H1 (cell line): ENCODE measurements at regions not wholly inside any gene's neighbourhood (a gene's known extent, or its start where the extent isn't known, plus 50 kb on each side); places are given as distances from the start of the nearest gene placed in this dataset.

Experiments used
- CTCF ChIA-PET: fragments of 300-600 bp; sonication (Branson Sonifier 250); formaldehyde crosslinking; loops from one replicate; lab custom pipeline; 2021; ENCODE audit not compliant: partially characterized antibody; lab: Charles Lee
- POLR2A ChIA-PET: fragments of 300-600 bp; sonication (Branson Sonifier 250); formaldehyde crosslinking; loops from one replicate; lab custom pipeline; 2021; ENCODE audit warnings: inconsistent platforms; ENCODE audit not compliant: partially characterized antibody; lab: Charles Lee
- DNase-seq, 2 experiments: peaks; one replicate each; pipeline versions ENCODE4 v3.0.0 to v3.0.0-alpha.2; 2010 to 2022; ENCODE audit warnings: low spot score in 2 of 2, low read depth in 1 of 2, mixed read lengths in 1 of 2
- FAIRE-seq: peaks from 2 replicates; lab custom pipeline; 2011; peaks lifted over from hg19 to GRCh38; lab: Jason Lieb, UNC
- H2AFZ ChIP-seq: 2 replicates; pipeline ENCODE4 v1.8.1; 2012; ENCODE audit warnings: low read length, inconsistent platforms
- H2AK5ac ChIP-seq: 2 replicates; pipeline ENCODE4 v1.6.1; 2013; ENCODE audit warnings: low read depth, low read length
- H2BK120ac ChIP-seq: replicated peaks from 2 replicates; pipeline ENCODE3; 2013; ENCODE audit warnings: low read depth, low read length, inconsistent platforms
- H2BK12ac ChIP-seq: 2 replicates; pipeline ENCODE4 v1.6.1; 2013; ENCODE audit warnings: low read depth, low read length
- H2BK15ac ChIP-seq: 2 replicates; pipeline ENCODE4 v1.6.1; 2013; ENCODE audit warnings: low read length
- H2BK20ac ChIP-seq: 2 replicates; pipeline ENCODE4 v1.6.1; 2013; ENCODE audit warnings: low read length
- H2BK5ac ChIP-seq: 2 replicates; pipeline ENCODE4 v1.6.1; 2013; ENCODE audit warnings: low read depth, low read length
- H3K14ac ChIP-seq: 2 replicates; pipeline ENCODE4 v1.6.1; 2013; ENCODE audit warnings: inconsistent platforms; ENCODE audit not compliant: insufficient read length
- H3K18ac ChIP-seq: 2 replicates; pipeline ENCODE4 v1.6.1; 2013; ENCODE audit warnings: low read length; ENCODE audit errors: extremely low read depth
- H3K23ac ChIP-seq: 2 replicates; pipeline ENCODE4 v1.6.1; 2013; ENCODE audit warnings: inconsistent platforms; ENCODE audit not compliant: insufficient read length
- H3K23me2 ChIP-seq: 2 replicates; pipeline ENCODE4 v1.6.1; 2013; ENCODE audit warnings: low read depth, low read length
- H3K27ac ChIP-seq: 2 replicates; pipeline ENCODE4 v1.6.1; 2011; ENCODE audit warnings: low read depth, low read length, inconsistent platforms
- H3K27me3 ChIP-seq, 4 experiments: replicated peaks in 1 of 4; 1 replicate in 1 of 4; 2 replicates in 3 of 4; pipeline versions ENCODE4 v1.6.1 to v1.8.1; 2011 to 2013; ENCODE audit warnings: low read length in 3 of 4, mild to moderate bottlenecking in 3 of 4, inconsistent platforms in 2 of 4, mixed read lengths in 2 of 4, moderate library complexity in 1 of 4; ENCODE audit not compliant: control insufficient read depth in 3 of 4, insufficient read depth in 3 of 4; ENCODE audit errors: extremely low read depth in 1 of 4
- H3K36me3 ChIP-seq, 4 experiments: 2 replicates each; pipeline versions ENCODE4 v1.6.1 to v1.8.1; 2011 to 2013; ENCODE audit warnings: mild to moderate bottlenecking in 4 of 4, low read length in 3 of 4, moderate library complexity in 2 of 4, control low read depth in 1 of 4, inconsistent platforms in 1 of 4; ENCODE audit not compliant: insufficient read depth in 4 of 4, control insufficient read depth in 2 of 4
- H3K4ac ChIP-seq: replicated peaks from 2 replicates; pipeline ENCODE3; 2013; ENCODE audit warnings: low read length, low read depth, mixed read lengths, inconsistent platforms; ENCODE audit not compliant: insufficient read length
- H3K4me1 ChIP-seq, 4 experiments: replicated peaks in 1 of 4; 1 replicate in 1 of 4; 2 replicates in 3 of 4; pipeline versions ENCODE4 v1.6.1 to v1.8.1; 2011 to 2013; ENCODE audit warnings: low read length in 3 of 4, inconsistent platforms in 2 of 4, mixed read lengths in 1 of 4; ENCODE audit not compliant: insufficient read depth in 4 of 4, control insufficient read depth in 3 of 4
- H3K4me2 ChIP-seq, 2 experiments: 2 replicates each; pipeline versions ENCODE4 v1.6.1 to v1.8.1; 2011 to 2013; ENCODE audit warnings: low read depth in 2 of 2, low read length in 2 of 2, control low read depth in 1 of 2, inconsistent platforms in 1 of 2, mild to moderate bottlenecking in 1 of 2; ENCODE audit not compliant: insufficient read depth in 1 of 2
- H3K4me3 ChIP-seq, 4 experiments: fragments of 200-600, 300-600 bp in 1 of 4; sonication (generic), shearing (Covaris generic), sonication (Bioruptor Twin) in 1 of 4; 2 replicates each; pipeline versions ENCODE4 v1.5.1 to v1.8.1; 2011 to 2016; ENCODE audit warnings: low read length in 4 of 4, low read depth in 3 of 4, control low read depth in 2 of 4, inconsistent platforms in 2 of 4, mild to moderate bottlenecking in 2 of 4, mixed read lengths in 1 of 4, moderate library complexity in 1 of 4; ENCODE audit not compliant: insufficient read depth in 2 of 4; ENCODE audit errors: extremely low read depth in 1 of 4
- H3K56ac ChIP-seq: replicated peaks from 2 replicates; pipeline ENCODE3; 2013; ENCODE audit warnings: low read depth, mild to moderate bottlenecking, mixed read lengths, low read length, inconsistent platforms; ENCODE audit not compliant: insufficient read length
- H3K79me1 ChIP-seq: 2 replicates; pipeline ENCODE4 v1.6.1; 2013; ENCODE audit warnings: low read depth, low read length, control low read depth
- H3K79me2 ChIP-seq, 2 experiments: 2 replicates each; pipeline versions ENCODE4 v1.6.1 to v1.8.1; 2012 to 2013; ENCODE audit warnings: low read length in 2 of 2, mild to moderate bottlenecking in 2 of 2, inconsistent platforms in 1 of 2; ENCODE audit not compliant: insufficient read depth in 2 of 2, control insufficient read depth in 1 of 2
- H3K9ac ChIP-seq, 4 experiments: replicated peaks in 1 of 4; 1 replicate in 1 of 4; 2 replicates in 3 of 4; pipeline versions ENCODE4 v1.6.1 to v1.8.1; 2011 to 2013; ENCODE audit warnings: low read depth in 3 of 4, low read length in 3 of 4, control low read depth in 2 of 4, mild to moderate bottlenecking in 2 of 4, moderate library complexity in 2 of 4, inconsistent platforms in 1 of 4; ENCODE audit errors: extremely low read depth in 1 of 4
- H3K9me3 ChIP-seq, 2 experiments: 2 replicates each; pipeline versions ENCODE4 v1.6.1 to v1.8.1; 2012 to 2013; ENCODE audit warnings: mild to moderate bottlenecking in 2 of 2, moderate library complexity in 2 of 2, control low read depth in 1 of 2, inconsistent platforms in 1 of 2, low read depth in 1 of 2, low read length in 1 of 2, mixed read lengths in 1 of 2; ENCODE audit not compliant: insufficient read depth in 2 of 2
- H4K20me1 ChIP-seq, 2 experiments: replicated peaks in 1 of 2; 2 replicates each; pipeline versions ENCODE3 to v1.8.1; 2011 to 2013; ENCODE audit warnings: inconsistent platforms in 2 of 2, low read length in 2 of 2, mild to moderate bottlenecking in 1 of 2; ENCODE audit not compliant: insufficient read depth in 2 of 2, control insufficient read depth in 1 of 2
- H4K5ac ChIP-seq: 2 replicates; pipeline ENCODE4 v1.6.1; 2013; ENCODE audit warnings: low read length, low read depth, mixed read lengths, inconsistent platforms; ENCODE audit not compliant: insufficient read length
- H4K8ac ChIP-seq: 2 replicates; pipeline ENCODE4 v1.8.0; 2013; ENCODE audit warnings: mild to moderate bottlenecking, moderate library complexity, low read length, inconsistent platforms; ENCODE audit not compliant: insufficient read depth; ENCODE audit errors: extremely low read depth
- H4K91ac ChIP-seq: replicated peaks from 2 replicates; pipeline ENCODE3; 2013; ENCODE audit warnings: low read length, mixed read lengths, inconsistent platforms; ENCODE audit not compliant: insufficient read length
- EZH2 ChIP-seq: fragments of 200-600 bp; sonication (generic); IDR thresholded peaks from 2 replicates; pipeline ENCODE4 v1.7.1; 2012; ENCODE audit warnings: low read depth, mild to moderate bottlenecking, moderate library complexity, low read length, inconsistent platforms; ENCODE audit not compliant: severe bottlenecking
- WGBS, 2 experiments: shearing (Covaris generic) in 1 of 2; methylation state at CpG; one replicate each; pipeline versions ENCODE4 v1.1.6 to v1.1.7; 2013 to 2015; ENCODE audit warnings: low lambda C conversion rate in 2 of 2, mixed read lengths in 2 of 2, inconsistent platforms in 1 of 2, low coverage in 1 of 2, missing lambda C conversion rate in 1 of 2; ENCODE audit not compliant: insufficient replicate concordance in 2 of 2, insufficient coverage in 1 of 2, insufficient read length in 1 of 2; ENCODE audit errors: extremely low coverage in 1 of 2, missing lambda C conversion rate in 1 of 2; 5-methylcytosine and 5-hydroxymethylcytosine counted together

- no peaks in the 10 kb centered on the region for H3K79me1 ChIP-seq
- ChIA-PET POLR2A (interaction anchor here (0.7 kb wide), 1 partner anchor 15 kb away, joined by 4 read pairs; no protein-coding TSS in a partner anchor), CTCF (interaction anchor here (1.2 kb wide), 1 partner anchor 1595 kb away, joined by 3 read pairs; no protein-coding TSS in a partner anchor)
- H2BK20ac ChIP-seq = no peak overlapping the region
- H2BK5ac ChIP-seq = peak overlapping the region; percentile 8; the same call in 1 of the 2 replicates
- H2AK5ac ChIP-seq = no peak overlapping the region
- H2BK120ac ChIP-seq = no peak overlapping the region
- H3K36me3 ChIP-seq = no peaks in the 10 kb centered on the region; a peak in 1 of 8 replicates
- DNase-seq (no peak), FAIRE-seq (no peak)
- H3K14ac ChIP-seq = no peak overlapping the region
- H3K79me2 ChIP-seq = no peaks in the 10 kb centered on the region
- H4K8ac ChIP-seq = peak overlapping the region; percentile 87; the same call in 1 of the 2 replicates
- no peak overlapping the region for H4K5ac ChIP-seq
- peaks cover 34 to 71% (median 56%) of the 10 kb centered on the region in 4 experiments for H3K27me3 ChIP-seq
- H3K9ac ChIP-seq = peak overlapping the region in 3 of 4 experiments; percentile 43 to 81 (median 50); a peak in 6 of 7 replicates
- H3K4ac ChIP-seq = no peak overlapping the region
- H3K56ac ChIP-seq = no peak overlapping the region
- peak overlapping the region; percentile 62 to 71 (median 69) for H3K4me3 ChIP-seq
- peaks cover 40% of the 10 kb centered on the region for H3K23me2 ChIP-seq
- H2BK12ac ChIP-seq = peak overlapping the region; percentile 72; the same call in 1 of the 2 replicates
- H3K4me1 ChIP-seq = peaks cover 3 to 12% (median 7%) of the 10 kb centered on the region in 4 experiments
- peak overlapping the region; percentile 83 for H3K18ac ChIP-seq
- H3K23ac ChIP-seq = no peak overlapping the region
- H3K4me2 ChIP-seq = peak overlapping the region; percentile 83 to 100
- no peaks in the 10 kb centered on the region for H3K9me3 ChIP-seq
- H3K27ac ChIP-seq = no peak overlapping the region
- no peak overlapping the region for H2BK15ac ChIP-seq
- no peaks in the 10 kb centered on the region for H4K20me1 ChIP-seq
- H4K91ac ChIP-seq = no peak overlapping the region
- 2% methylated on average over 18 of the region's 18 CpGs; no CpG with 5 or more reads in 1 of the 2 experiments for WGBS, 2 experiments
- peak overlapping the region; percentile 97 for H2AFZ ChIP-seq
- peak; percentile 15 for TF ChIP-seq EZH2
Measured at GRCh38 chr7:114085313-114085591, 166.4 kb upstream of the PPP1R3A start.
